Suprapubic skin (tissue), 4 donors: ENCODE measurements at regions not wholly inside any gene's neighbourhood (a gene's known extent, or its start where the extent isn't known, plus 50 kb on each side); places are given as distances from the start of the nearest gene placed in this dataset.

Experiments
- CTCF ChIP-seq, 2 donors: fragments of 200-600 bp in 1 of 2; fragments of 450-650 bp in 1 of 2; sonication (generic) in 1 of 2; IDR thresholded peaks; one replicate each; pipeline ENCODE4 v1.5.1; 2016 to 2019; ENCODE audit warnings: antibody characterized with exemption in 2 of 2, mild to moderate bottlenecking in 1 of 2, moderate library complexity in 1 of 2
- EP300 ChIP-seq: sonication (generic); formaldehyde crosslinking; IDR thresholded peaks from one replicate; pipeline ENCODE4 v1.6.1; 2017; ENCODE audit warnings: antibody characterized with exemption
- POLR2A ChIP-seq, 2 donors: fragments of 450-650 bp; IDR thresholded peaks; one replicate each; pipeline ENCODE4 v1.6.1; 2017; ENCODE audit warnings: antibody characterized with exemption in 2 of 2, mild to moderate bottlenecking in 2 of 2, moderate library complexity in 2 of 2
- POLR2AphosphoS5 ChIP-seq, 3 donors: sonication (generic); formaldehyde crosslinking; IDR thresholded peaks; one replicate each; pipeline ENCODE4 v1.6.1; 2017; ENCODE audit warnings: antibody characterized with exemption in 3 of 3

- TF ChIP-seq CTCF (IDR thresholded peaks at IDR 0.05) (no peak), POLR2A (IDR thresholded peaks at IDR 0.05) (no peak), POLR2AphosphoS5 (IDR thresholded peaks at IDR 0.05) (no peak), EP300 (no peak)
Measured at GRCh38 chr2:217467331-217467730, 535.5 kb downstream of the TNS1 start.
